A549 (cell line): ENCODE measurements at regions not wholly inside any gene's neighbourhood (a gene's known extent, or its start where the extent isn't known, plus 50 kb on each side); places are given as distances from the start of the nearest gene placed in this dataset.

ENCODE experiments used
- ATAC-seq, 2 experiments: fragments of 200-7000 bp in 1 of 2; fragments of >200 bp in 1 of 2; cut with Nextera tagmentation in 1 of 2; cut with Tn5 transposase in 1 of 2; 3 replicates each; pipeline versions ENCODE4 v1.8.0 to v1.9.1; 2018 to 2020; ENCODE audit warnings: mild to moderate bottlenecking in 1 of 2, moderate library complexity in 1 of 2
- CTCF ChIA-PET: fragments of 300-600 bp; sonication (Branson Sonifier 250); formaldehyde crosslinking; extraction: SDS; loops from one replicate; lab custom pipeline; 2021; ENCODE audit warnings: antibody characterized with exemption, inconsistent platforms; lab: Yijun Ruan, JAX
- POLR2A ChIA-PET: fragments of 350-600 bp; formaldehyde crosslinking; extraction: SDS; loops from one replicate; lab custom pipeline; 2021; ENCODE audit warnings: antibody characterized with exemption, inconsistent platforms; lab: Yijun Ruan, JAX
- DNase-seq, 2 experiments: peaks; one replicate each; pipeline versions ENCODE4 v3.0.0 to v3.0.0-alpha.2; 2011 to 2016; ENCODE audit warnings: low read depth in 1 of 2, low spot score in 1 of 2
- FAIRE-seq: peaks from 2 replicates; lab custom pipeline; 2011; peaks lifted over from hg19 to GRCh38; lab: Jason Lieb, UNC
- H3K27ac ChIP-seq, 2 experiments: fragments of >200 bp; sonication (Bioruptor Twin); formaldehyde crosslinking; 3 replicates each; pipeline ENCODE4 v1.5.1; 2016 to 2017
- H3K4me1 ChIP-seq: fragments of >200 bp; sonication (Bioruptor Twin); formaldehyde crosslinking; 3 replicates; pipeline ENCODE4 v1.6.1; 2016
- H3K4me2 ChIP-seq: fragments of >200 bp; sonication (Bioruptor Twin); formaldehyde crosslinking; 3 replicates; pipeline ENCODE4 v1.6.1; 2016
- H3K4me3 ChIP-seq: fragments of >200 bp; sonication (Bioruptor Twin); formaldehyde crosslinking; 3 replicates; pipeline ENCODE4 v1.5.1; 2016
- H3K9me3 ChIP-seq: fragments of >200 bp; sonication (Bioruptor Twin); formaldehyde crosslinking; 3 replicates; pipeline ENCODE4 v1.6.1; 2016
- CEBPB ChIP-seq, 2 experiments: fragments of >200 bp in 1 of 2; sonication (Bioruptor Twin) in 1 of 2; formaldehyde crosslinking in 1 of 2; IDR thresholded peaks; 2 replicates each; pipeline ENCODE4 v1.6.1; 2012 to 2016
- ELK1 ChIP-seq: fragments of 150-350 bp; IDR thresholded peaks from 2 replicates; pipeline ENCODE4 v1.6.1; 2014; ENCODE audit warnings: low read depth, mild to moderate bottlenecking, low read length
- HDAC2 ChIP-seq: fragments of 200-600 bp; sonication (generic); IDR thresholded peaks from 2 replicates; pipeline ENCODE4 v1.6.1; 2016
- HES2 ChIP-seq: fragments of >200 bp; sonication (Bioruptor Twin); formaldehyde crosslinking; IDR thresholded peaks from 2 replicates; pipeline ENCODE4 v1.6.1; 2016
- HEYL ChIP-seq: fragments of 250-450 bp; sonication (Bioruptor Pico); IDR thresholded peaks from 2 replicates; pipeline ENCODE4 v1.8.0; 2021; ENCODE audit warnings: mild to moderate bottlenecking, moderate library complexity
- HMGXB4 ChIP-seq: fragments of 250-450 bp; sonication (Bioruptor Pico); IDR thresholded peaks from 2 replicates; pipeline ENCODE4 v1.5.0; 2021; ENCODE audit warnings: mild to moderate bottlenecking, moderate library complexity, borderline replicate concordance
- KDM5A ChIP-seq: fragments of 200-600 bp; sonication (generic); IDR thresholded peaks from 2 replicates; pipeline ENCODE4 v1.6.1; 2016; ENCODE audit warnings: antibody characterized with exemption, mild to moderate bottlenecking
- MAX ChIP-seq: IDR thresholded peaks from 2 replicates; pipeline ENCODE4 v1.6.1; 2012
- MAZ ChIP-seq: fragments of 150-350 bp; IDR thresholded peaks from 2 replicates; pipeline ENCODE4 v1.6.1; 2014; ENCODE audit warnings: antibody characterized with exemption, low read depth, low read length, borderline replicate concordance
- MYC ChIP-seq: IDR thresholded peaks from 2 replicates; pipeline ENCODE4 v1.6.1; 2012; ENCODE audit warnings: mild to moderate bottlenecking, inconsistent platforms, low read length, improper control_type of control experiment, borderline replicate concordance
- NFE2L2 ChIP-seq: fragments of 150-350 bp; conservative IDR thresholded peaks from 2 replicates; pipeline ENCODE4 v1.6.1; 2014; ENCODE audit warnings: low read length
- PHF8 ChIP-seq: fragments of 200-600 bp; sonication (generic); IDR thresholded peaks from 2 replicates; pipeline ENCODE4 v1.6.1; 2016; ENCODE audit warnings: low read depth, mild to moderate bottlenecking, antibody characterized with exemption, moderate library complexity, borderline replicate concordance
- POLR2AphosphoS2 ChIP-seq: conservative IDR thresholded peaks from 2 replicates; pipeline ENCODE4 v1.6.1; 2012; ENCODE audit warnings: low read length, improper control_type of control experiment, inconsistent platforms
- RAD21 ChIP-seq, 2 experiments: fragments of >200 bp in 1 of 2; sonication (Bioruptor Twin) in 1 of 2; formaldehyde crosslinking in 1 of 2; IDR thresholded peaks in 1 of 2; conservative IDR thresholded peaks in 1 of 2; 2 replicates in 1 of 2; 3 replicates in 1 of 2; pipeline ENCODE4 v1.6.1; 2012 to 2018; ENCODE audit warnings: inconsistent platforms in 1 of 2
- RARB ChIP-seq: fragments of 250-450 bp; sonication (Bioruptor Pico); IDR thresholded peaks from 2 replicates; pipeline ENCODE4 v1.8.0; 2021; ENCODE audit warnings: mild to moderate bottlenecking, moderate library complexity
- RFX5 ChIP-seq: fragments of 450-650 bp; IDR thresholded peaks from 2 replicates; pipeline ENCODE4 v1.7.1; 2014; ENCODE audit warnings: antibody characterized with exemption, mild to moderate bottlenecking, moderate library complexity
- RNF2 ChIP-seq: fragments of 200-600 bp; sonication (generic); IDR thresholded peaks from 2 replicates; pipeline ENCODE4 v1.6.1; 2016; ENCODE audit warnings: low read depth, mild to moderate bottlenecking, antibody characterized with exemption, moderate library complexity, borderline replicate concordance
- SREBF2 ChIP-seq: fragments of 450-650 bp; IDR thresholded peaks from 2 replicates; pipeline ENCODE4 v1.6.1; 2014; ENCODE audit warnings: mild to moderate bottlenecking, moderate library complexity
- TFCP2L1 ChIP-seq: fragments of 250-450 bp; sonication (Bioruptor Pico); IDR thresholded peaks from 2 replicates; pipeline ENCODE4 v1.5.0; 2021; ENCODE audit warnings: mild to moderate bottlenecking
- ZC3H11A ChIP-seq: fragments of 450-650 bp; IDR thresholded peaks from 2 replicates; pipeline ENCODE4 v1.6.1; 2014; ENCODE audit warnings: antibody characterized with exemption, mild to moderate bottlenecking
- ZFP36 ChIP-seq: fragments of 450-650 bp; IDR thresholded peaks from 2 replicates; pipeline ENCODE4 v1.6.1; 2014; ENCODE audit warnings: borderline replicate concordance; ENCODE audit not compliant: partially characterized antibody
- ZSCAN20 ChIP-seq: fragments of 250-450 bp; sonication (Bioruptor Pico); IDR thresholded peaks from 2 replicates; pipeline ENCODE4 v1.8.0; 2022; ENCODE audit warnings: mild to moderate bottlenecking, moderate library complexity
- WGBS: methylation state at CpG from one replicate; pipeline ENCODE4 v1.1.6; 2017; ENCODE audit errors: missing lambda C conversion rate; 5-methylcytosine and 5-hydroxymethylcytosine counted together

GRCh38 chr16:73306901-73307413 lies 259.0 kb upstream of the ZFHX3 start:
- ATAC-seq: no peak
- WGBS: 13% methylated on average over 1 of the region's 1 CpG
- Histone ChIP-seq H3K27ac (no peak overlapping the region), H3K4me1 (no peaks in the 10 kb centered on the region), H3K4me3 (no peak overlapping the region), H3K4me2 (no peak overlapping the region), H3K9me3 (no peaks in the 10 kb centered on the region)
- POLR2A ChIA-PET: no interaction called here
- CTCF ChIA-PET: no interaction called here
- FAIRE-seq: no peak
- no peak for DNase-seq
- no peak for TF ChIP-seq MYC
- TF ChIP-seq SREBF2: no peak
- TF ChIP-seq POLR2AphosphoS2: no peak
- no peak for TF ChIP-seq RARB
- no peak for TF ChIP-seq MAX
- no peak for TF ChIP-seq RNF2
- TF ChIP-seq PHF8: no peak
- no peak for TF ChIP-seq HES2
- TF ChIP-seq ZFP36: no peak
- TF ChIP-seq ZSCAN20: no peak
- no peak for TF ChIP-seq ZC3H11A
- no peak for TF ChIP-seq HMGXB4 (CRISPR knock-in tag)
- no peak for TF ChIP-seq CEBPB (IDR thresholded peaks at IDR 0.05)
- TF ChIP-seq KDM5A: no peak
- no peak for TF ChIP-seq HDAC2
- TF ChIP-seq MAZ: no peak
- no peak for TF ChIP-seq RFX5
- TF ChIP-seq NFE2L2: no peak

GRCh38 chr16:73304008-73304774 lies 256.3 kb upstream of the ZFHX3 start:
- FAIRE-seq (no peak), ATAC-seq (no peak), DNase-seq (no peak)
- ChIA-PET POLR2A (no interaction called here), CTCF (interaction anchor here (1.5 kb wide), 1 partner anchor 9 kb away, joined by 4 read pairs; no protein-coding TSS in a partner anchor)
- Histone ChIP-seq H3K27ac (no peak overlapping the region), H3K4me3 (no peak overlapping the region), H3K4me1 (no peaks in the 10 kb centered on the region), H3K4me2 (no peak overlapping the region), H3K9me3 (no peaks in the 10 kb centered on the region)
- TF ChIP-seq ELK1 (no peak), TFCP2L1 (CRISPR knock-in tag) (no peak), HMGXB4 (CRISPR knock-in tag) (no peak), PHF8 (no peak), RAD21 (conservative IDR thresholded peaks at IDR 0.05 in 1 of 2, IDR thresholded peaks at IDR 0.05 in 1 of 2) (no peak), SREBF2 (no peak), MAZ (no peak), HEYL (no peak), HDAC2 (no peak)
- WGBS: 35% methylated on average over 14 of the region's 14 CpGs
